NCI-H1092 (cell line): ENCODE measurements at regions not wholly inside any gene's neighbourhood (a gene's known extent, or its start where the extent isn't known, plus 50 kb on each side); places are given as distances from the start of the nearest gene placed in this dataset.
"Not testable (repeated sequence)": the region's sequence is repeated elsewhere in the genome, so short reads cannot be mapped to it uniquely, and the experiment has no call there.

Experiments used
- DNase-seq: peaks from one replicate; lab custom pipeline; 2025; lab: John Stamatoyannopoulos, UW

- DNase-seq, result no peak
Observed at GRCh38 chr12:61043838-61044237, 1216.4 kb upstream of the USP15 start.

GRCh38 chr12:61044766-61045165, 1215.4 kb upstream of the USP15 start:
- no peak for DNase-seq

GRCh38 chr12:61070640-61071414, 1189.4 kb upstream of the USP15 start:
- DNase-seq, result no peak

- no peak for DNase-seq
Observed at GRCh38 chr12:61072717-61073116, 1187.5 kb upstream of the USP15 start.

- DNase-seq, result no peak
Observed at GRCh38 chr12:61095111-61095510, 1165.1 kb upstream of the USP15 start.

- DNase-seq, result no peak
Observed at GRCh38 chr12:61098031-61098580, 1162.1 kb upstream of the USP15 start.

- no peak for DNase-seq
Observed at GRCh38 chr12:61107118-61107517, 1153.1 kb upstream of the USP15 start.

GRCh38 chr12:61111218-61111617, 1149.0 kb upstream of the USP15 start:
- DNase-seq, result no peak

- DNase-seq, result no peak
Observed at GRCh38 chr12:61137677-61138414, 1122.4 kb upstream of the USP15 start.

- no peak for DNase-seq
Observed at GRCh38 chr12:61138415-61138759, 1121.8 kb upstream of the USP15 start.

- DNase-seq, result no peak
Observed at GRCh38 chr12:61161961-61162360, 1098.2 kb upstream of the USP15 start.

GRCh38 chr12:61188801-61189595, 1071.2 kb upstream of the USP15 start:
- no peak for DNase-seq

GRCh38 chr12:61213646-61214045, 1046.6 kb upstream of the USP15 start:
- DNase-seq, result no peak

- DNase-seq, result no peak
Observed at GRCh38 chr12:61220337-61220736, 1039.9 kb upstream of the USP15 start.

GRCh38 chr12:61232040-61232439, 1028.2 kb upstream of the USP15 start:
- no peak for DNase-seq

GRCh38 chr12:61250303-61250702, 1009.9 kb upstream of the USP15 start:
- DNase-seq, result no peak

GRCh38 chr12:61251076-61251475, 1009.1 kb upstream of the USP15 start:
- no peak for DNase-seq

GRCh38 chr12:61254225-61254624, 1006.0 kb upstream of the USP15 start:
- DNase-seq, result no peak

- DNase-seq, result not testable (repeated sequence)
Observed at GRCh38 chr12:61264294-61264693, 995.9 kb upstream of the USP15 start.

- DNase-seq, result no peak
Observed at GRCh38 chr12:61267474-61267873, 992.7 kb upstream of the USP15 start.

GRCh38 chr12:61272441-61272840, 987.8 kb upstream of the USP15 start:
- no peak for DNase-seq

GRCh38 chr12:61282790-61283575, 977.2 kb upstream of the USP15 start:
- DNase-seq, result no peak
